ENCODE measurements at regions not wholly inside any gene's neighbourhood (a gene's known extent, or its start where the extent isn't known, plus 50 kb on each side); places are given as distances from the start of the nearest gene placed in this dataset.

DNA sequence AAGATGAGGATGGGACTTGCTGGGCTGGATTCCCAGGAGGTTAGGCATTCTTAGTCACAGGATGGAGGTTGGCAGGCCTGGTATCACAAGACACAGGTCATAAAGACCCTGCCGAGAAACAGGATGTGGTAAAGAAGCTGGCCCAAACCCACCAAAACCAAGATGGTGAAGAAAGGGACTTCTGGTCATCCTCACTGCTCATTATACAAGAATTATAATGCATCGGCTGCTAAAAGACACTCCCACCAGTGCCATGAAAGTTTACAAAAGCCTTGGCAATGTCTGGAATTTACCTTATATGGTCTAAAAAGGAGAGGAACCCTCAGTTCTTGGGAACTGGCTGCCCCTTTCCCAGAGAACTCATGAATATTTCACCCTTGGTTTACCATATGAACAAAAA is 345.5 kb upstream of the POM121L12 start:
- Histone ChIP-seq H3K4me2 (ENCODE audit: low read length) (no peak overlapping the region), H4K20me1 (ENCODE audit: control insufficient read depth, insufficient read depth, low read depth, low read length) (no peaks in the 10 kb centered on the region), H3K4me3 (ENCODE audit: low read length) (no peak overlapping the region), H3K4me1 (ENCODE audit: control insufficient read depth, low read length) (no peaks in the 10 kb centered on the region), H3K79me2 (ENCODE audit: control insufficient read depth, low read length) (no peaks in the 10 kb centered on the region), H3K36me3 (ENCODE audit: control insufficient read depth, low read length) (no peaks in the 10 kb centered on the region), H3K27me3 (ENCODE audit: control insufficient read depth, low read length) (no peaks in the 10 kb centered on the region), H3F3A (ENCODE audit: control insufficient read depth, insufficient read depth) (no peaks in the 10 kb centered on the region), H3K9me2 (replicated peaks; ENCODE audit: control insufficient read depth, low read length) (no peaks in the 10 kb centered on the region), H3K9me3 (ENCODE audit: control insufficient read depth, insufficient read depth, low read length) (peaks cover 13% of the 10 kb centered on the region; the same call in 1 of the 2 replicates), H3K27ac (ENCODE audit: low read depth, low read length) (no peak overlapping the region)
- TF ChIP-seq, protein P1, sequence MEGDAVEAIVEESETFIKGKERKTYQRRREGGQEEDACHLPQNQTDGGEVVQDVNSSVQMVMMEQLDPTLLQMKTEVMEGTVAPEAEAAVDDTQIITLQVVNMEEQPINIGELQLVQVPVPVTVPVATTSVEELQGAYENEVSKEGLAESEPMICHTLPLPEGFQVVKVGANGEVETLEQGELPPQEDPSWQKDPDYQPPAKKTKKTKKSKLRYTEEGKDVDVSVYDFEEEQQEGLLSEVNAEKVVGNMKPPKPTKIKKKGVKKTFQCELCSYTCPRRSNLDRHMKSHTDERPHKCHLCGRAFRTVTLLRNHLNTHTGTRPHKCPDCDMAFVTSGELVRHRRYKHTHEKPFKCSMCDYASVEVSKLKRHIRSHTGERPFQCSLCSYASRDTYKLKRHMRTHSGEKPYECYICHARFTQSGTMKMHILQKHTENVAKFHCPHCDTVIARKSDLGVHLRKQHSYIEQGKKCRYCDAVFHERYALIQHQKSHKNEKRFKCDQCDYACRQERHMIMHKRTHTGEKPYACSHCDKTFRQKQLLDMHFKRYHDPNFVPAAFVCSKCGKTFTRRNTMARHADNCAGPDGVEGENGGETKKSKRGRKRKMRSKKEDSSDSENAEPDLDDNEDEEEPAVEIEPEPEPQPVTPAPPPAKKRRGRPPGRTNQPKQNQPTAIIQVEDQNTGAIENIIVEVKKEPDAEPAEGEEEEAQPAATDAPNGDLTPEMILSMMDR (IDR thresholded peaks at IDR 0.05; ENCODE audit: low read depth, low read length, poor library complexity, severe bottlenecking) = no peak
- no peak for TF ChIP-seq EZH2phosphoT487 (IDR thresholded peaks at IDR 0.05; ENCODE audit: borderline replicate concordance, low read length)

DNA sequence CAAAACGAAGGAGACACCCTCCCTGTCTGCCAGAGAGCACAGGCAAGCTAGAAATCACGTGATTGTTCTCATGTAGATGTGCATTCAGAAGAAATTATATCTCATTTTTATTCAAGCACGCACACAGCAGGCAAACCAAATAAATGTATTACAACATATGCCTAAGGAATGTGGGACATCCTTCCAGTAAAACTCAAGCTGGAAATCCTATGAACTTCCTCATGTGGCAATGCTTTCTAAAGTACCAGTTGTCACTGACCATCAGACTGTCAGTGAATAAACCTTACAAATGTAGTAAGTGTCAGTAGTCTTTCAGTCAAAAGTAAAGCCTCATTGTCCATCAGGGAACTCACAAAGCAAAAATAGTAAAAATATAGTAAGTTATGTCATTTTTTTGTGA is 350.1 kb upstream of the POM121L12 start:
- Histone ChIP-seq H3K9me3 (ENCODE audit: control insufficient read depth, insufficient read depth, low read length) (peaks cover 10% of the 10 kb centered on the region; the same call in 1 of the 2 replicates), H3K79me2 (ENCODE audit: control insufficient read depth, low read length) (no peaks in the 10 kb centered on the region), H4K20me1 (ENCODE audit: control insufficient read depth, insufficient read depth, low read depth, low read length) (no peaks in the 10 kb centered on the region), H3K4me2 (ENCODE audit: low read length) (no peak overlapping the region), H3F3A (ENCODE audit: control insufficient read depth, insufficient read depth) (no peaks in the 10 kb centered on the region), H3K27ac (ENCODE audit: low read depth, low read length) (no peak overlapping the region), H3K36me3 (ENCODE audit: control insufficient read depth, low read length) (no peaks in the 10 kb centered on the region), H3K4me1 (ENCODE audit: control insufficient read depth, low read length) (no peaks in the 10 kb centered on the region), H3K27me3 (ENCODE audit: control insufficient read depth, low read length) (no peaks in the 10 kb centered on the region), H3K4me3 (ENCODE audit: low read length) (no peak overlapping the region), H3K9me2 (replicated peaks; ENCODE audit: control insufficient read depth, low read length) (no peaks in the 10 kb centered on the region)
- no peak for TF ChIP-seq EZH2phosphoT487 (IDR thresholded peaks at IDR 0.05; ENCODE audit: borderline replicate concordance, low read length)
- TF ChIP-seq, protein P1 (IDR thresholded peaks at IDR 0.05; ENCODE audit: low read depth, low read length, poor library complexity, severe bottlenecking) = no peak

DNA sequence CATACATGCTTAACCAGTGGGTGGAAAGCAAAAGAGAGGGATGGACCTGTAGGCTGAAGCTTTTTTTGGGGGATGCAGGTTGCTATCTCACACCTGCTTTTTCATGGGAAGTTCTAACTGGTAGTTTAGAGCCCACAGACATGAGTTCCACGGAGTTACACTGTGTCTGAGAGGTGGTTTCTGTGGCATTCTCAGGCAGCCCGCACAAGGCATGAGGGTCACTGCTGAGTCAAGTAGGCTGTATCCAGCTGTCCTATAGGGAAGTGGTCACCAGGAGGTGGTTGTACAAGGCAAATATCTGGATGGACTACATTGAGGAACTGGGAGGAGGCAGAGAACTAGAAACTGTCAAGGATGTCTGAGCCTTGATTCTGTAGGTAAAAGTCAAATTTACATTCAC is 351.0 kb upstream of the POM121L12 start:
- Histone ChIP-seq H3K79me2 (ENCODE audit: control insufficient read depth, low read length) (no peaks in the 10 kb centered on the region), H3K27ac (ENCODE audit: low read depth, low read length) (no peak overlapping the region), H3K9me3 (ENCODE audit: control insufficient read depth, insufficient read depth, low read length) (peaks cover 4% of the 10 kb centered on the region; the same call in 1 of the 2 replicates), H3K9me2 (replicated peaks; ENCODE audit: control insufficient read depth, low read length) (no peaks in the 10 kb centered on the region), H3K4me1 (ENCODE audit: control insufficient read depth, low read length) (no peaks in the 10 kb centered on the region), H3K4me3 (ENCODE audit: low read length) (no peak overlapping the region), H3K4me2 (ENCODE audit: low read length) (no peak overlapping the region), H4K20me1 (ENCODE audit: control insufficient read depth, insufficient read depth, low read depth, low read length) (no peaks in the 10 kb centered on the region), H3F3A (ENCODE audit: control insufficient read depth, insufficient read depth) (no peaks in the 10 kb centered on the region), H3K36me3 (ENCODE audit: control insufficient read depth, low read length) (no peaks in the 10 kb centered on the region), H3K27me3 (ENCODE audit: control insufficient read depth, low read length) (no peaks in the 10 kb centered on the region)
- TF ChIP-seq, protein P1 (IDR thresholded peaks at IDR 0.05; ENCODE audit: low read depth, low read length, poor library complexity, severe bottlenecking) = no peak

DNA sequence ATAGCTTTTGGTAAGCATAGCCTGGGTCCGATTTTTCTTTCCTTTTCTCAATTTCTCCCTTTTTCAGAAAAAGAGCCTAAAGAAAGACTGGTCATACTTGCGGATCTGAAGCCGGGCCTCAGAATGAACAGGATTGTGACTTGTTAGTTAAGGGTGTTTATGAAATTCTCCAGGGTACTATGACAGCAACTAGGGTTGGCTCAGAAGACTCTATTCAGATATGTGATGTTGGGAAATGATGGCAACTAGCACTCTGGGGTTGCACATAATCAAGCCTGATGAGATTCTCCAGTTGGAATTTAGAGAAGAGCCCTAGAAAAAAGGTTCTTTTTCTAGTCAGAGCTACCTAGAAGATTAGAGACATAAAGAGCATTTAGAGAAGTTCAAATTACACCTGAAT is 352.4 kb upstream of the POM121L12 start:
- no peaks in the 10 kb centered on the region for H3K9me2 ChIP-seq (replicated peaks; ENCODE audit: control insufficient read depth, low read length)
- no peaks in the 10 kb centered on the region for H3K4me1 ChIP-seq (ENCODE audit: control insufficient read depth, low read length)
- H4K20me1 ChIP-seq (ENCODE audit: control insufficient read depth, insufficient read depth, low read depth, low read length) = no peaks in the 10 kb centered on the region
- no peak overlapping the region for H3K4me2 ChIP-seq (ENCODE audit: low read length)
- no peaks in the 10 kb centered on the region for H3K79me2 ChIP-seq (ENCODE audit: control insufficient read depth, low read length)
- no peak for TF ChIP-seq EZH2phosphoT487 (IDR thresholded peaks at IDR 0.05; ENCODE audit: borderline replicate concordance, low read length)
- TF ChIP-seq, protein P1 (IDR thresholded peaks at IDR 0.05; ENCODE audit: low read depth, low read length, poor library complexity, severe bottlenecking) = no peak
- H3K9me3 ChIP-seq (ENCODE audit: control insufficient read depth, insufficient read depth, low read length) = peaks cover 7% of the 10 kb centered on the region; the same call in 1 of the 2 replicates
- H3K27me3 ChIP-seq (ENCODE audit: control insufficient read depth, low read length) = no peaks in the 10 kb centered on the region
- no peak overlapping the region for H3K4me3 ChIP-seq (ENCODE audit: low read length)
- H3K27ac ChIP-seq (ENCODE audit: low read depth, low read length) = no peak overlapping the region
- no peaks in the 10 kb centered on the region for H3K36me3 ChIP-seq (ENCODE audit: control insufficient read depth, low read length)
- no peaks in the 10 kb centered on the region for H3F3A ChIP-seq (ENCODE audit: control insufficient read depth, insufficient read depth)

Data from DOHH2 (cell line).